ENCODE measurements at regions not wholly inside any gene's neighbourhood (a gene's known extent, or its start where the extent isn't known, plus 50 kb on each side); places are given as distances from the start of the nearest gene placed in this dataset.

- H3K27ac ChIP-seq, result no peak overlapping the region
- no peak overlapping the region for H3K4me3 ChIP-seq (ENCODE audit: low read depth in 1 of 2, low read length in 1 of 2)
- TF ChIP-seq, protein P1, sequence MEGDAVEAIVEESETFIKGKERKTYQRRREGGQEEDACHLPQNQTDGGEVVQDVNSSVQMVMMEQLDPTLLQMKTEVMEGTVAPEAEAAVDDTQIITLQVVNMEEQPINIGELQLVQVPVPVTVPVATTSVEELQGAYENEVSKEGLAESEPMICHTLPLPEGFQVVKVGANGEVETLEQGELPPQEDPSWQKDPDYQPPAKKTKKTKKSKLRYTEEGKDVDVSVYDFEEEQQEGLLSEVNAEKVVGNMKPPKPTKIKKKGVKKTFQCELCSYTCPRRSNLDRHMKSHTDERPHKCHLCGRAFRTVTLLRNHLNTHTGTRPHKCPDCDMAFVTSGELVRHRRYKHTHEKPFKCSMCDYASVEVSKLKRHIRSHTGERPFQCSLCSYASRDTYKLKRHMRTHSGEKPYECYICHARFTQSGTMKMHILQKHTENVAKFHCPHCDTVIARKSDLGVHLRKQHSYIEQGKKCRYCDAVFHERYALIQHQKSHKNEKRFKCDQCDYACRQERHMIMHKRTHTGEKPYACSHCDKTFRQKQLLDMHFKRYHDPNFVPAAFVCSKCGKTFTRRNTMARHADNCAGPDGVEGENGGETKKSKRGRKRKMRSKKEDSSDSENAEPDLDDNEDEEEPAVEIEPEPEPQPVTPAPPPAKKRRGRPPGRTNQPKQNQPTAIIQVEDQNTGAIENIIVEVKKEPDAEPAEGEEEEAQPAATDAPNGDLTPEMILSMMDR (IDR thresholded peaks at IDR 0.05), result no peak
- no peaks in the 10 kb centered on the region for H3K9me3 ChIP-seq
- no peaks in the 10 kb centered on the region for H3K36me3 ChIP-seq
- H3K27me3 ChIP-seq, result peaks cover 34% of the 10 kb centered on the region
- no peaks in the 10 kb centered on the region for H3K4me1 ChIP-seq (ENCODE audit: control insufficient read depth in 1 of 2, insufficient read depth in 1 of 2, low read depth in 1 of 2, low read length in 1 of 2)
These were observed 107.9 kb upstream of the FRMD4A start for GRCh38 chr10:14438576-14438975.

GRCh38 chr10:14438057-14438456, 107.3 kb upstream of the FRMD4A start:
- TF ChIP-seq, protein P1 (IDR thresholded peaks at IDR 0.05), result no peak
- Histone ChIP-seq H3K27ac (no peak overlapping the region), H3K27me3 (peaks cover 34% of the 10 kb centered on the region), H3K4me3 (ENCODE audit: low read depth in 1 of 2, low read length in 1 of 2) (no peak overlapping the region), H3K36me3 (no peaks in the 10 kb centered on the region), H3K9me3 (no peaks in the 10 kb centered on the region), H3K4me1 (ENCODE audit: control insufficient read depth in 1 of 2, insufficient read depth in 1 of 2, low read depth in 1 of 2, low read length in 1 of 2) (no peaks in the 10 kb centered on the region)

DNA sequence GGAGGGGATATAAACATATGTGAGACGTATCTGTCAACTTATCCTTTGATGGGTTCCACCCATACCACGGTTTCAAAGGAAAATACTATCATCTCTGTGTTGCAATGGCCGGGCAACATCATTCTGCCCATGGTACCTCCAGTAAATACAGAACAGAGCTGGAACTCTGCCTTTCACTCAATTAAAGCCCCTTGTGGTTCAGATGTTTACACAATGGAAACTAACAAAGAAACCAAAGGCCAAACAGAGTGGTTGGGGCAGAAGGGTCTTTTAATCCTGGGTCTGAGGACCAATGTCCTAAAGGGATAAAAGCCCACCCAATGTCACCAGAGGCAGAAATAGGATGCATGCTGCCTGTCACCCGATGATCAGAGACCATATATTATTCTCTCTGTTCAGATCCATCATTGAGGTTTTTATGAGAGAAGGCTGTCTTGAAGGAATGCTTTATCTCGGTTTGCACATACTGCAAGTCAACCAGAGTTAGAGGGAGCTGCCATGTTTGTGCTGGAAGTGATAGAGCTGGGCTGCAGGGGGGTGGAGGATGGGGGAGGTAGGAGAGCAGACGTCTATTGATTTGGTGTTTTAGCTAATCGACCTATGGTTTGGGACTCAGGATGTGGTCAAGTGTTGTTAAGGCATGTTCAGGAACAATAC, 105.4 kb upstream of the FRMD4A start:
- TF ChIP-seq, protein P1 (IDR thresholded peaks at IDR 0.05), result no peak
- Histone ChIP-seq H3K4me3 (ENCODE audit: low read depth in 1 of 2, low read length in 1 of 2) (no peak overlapping the region), H3K27me3 (peaks cover 35% of the 10 kb centered on the region), H3K4me1 (ENCODE audit: control insufficient read depth in 1 of 2, insufficient read depth in 1 of 2, low read depth in 1 of 2, low read length in 1 of 2) (no peaks in the 10 kb centered on the region), H3K9me3 (no peaks in the 10 kb centered on the region), H3K36me3 (no peaks in the 10 kb centered on the region), H3K27ac (no peak overlapping the region)

- TF ChIP-seq, protein P1 (IDR thresholded peaks at IDR 0.05), result no peak
- H3K4me1 ChIP-seq (ENCODE audit: control insufficient read depth in 1 of 2, insufficient read depth in 1 of 2, low read depth in 1 of 2, low read length in 1 of 2), result no peaks in the 10 kb centered on the region
- no peak overlapping the region for H3K4me3 ChIP-seq (ENCODE audit: low read depth in 1 of 2, low read length in 1 of 2)
- no peaks in the 10 kb centered on the region for H3K9me3 ChIP-seq
- H3K27ac ChIP-seq, result no peak overlapping the region
- H3K36me3 ChIP-seq, result no peaks in the 10 kb centered on the region
- H3K27me3 ChIP-seq, result peaks cover 39% of the 10 kb centered on the region
These were observed 102.4 kb upstream of the FRMD4A start for GRCh38 chr10:14433147-14433546.

DNA sequence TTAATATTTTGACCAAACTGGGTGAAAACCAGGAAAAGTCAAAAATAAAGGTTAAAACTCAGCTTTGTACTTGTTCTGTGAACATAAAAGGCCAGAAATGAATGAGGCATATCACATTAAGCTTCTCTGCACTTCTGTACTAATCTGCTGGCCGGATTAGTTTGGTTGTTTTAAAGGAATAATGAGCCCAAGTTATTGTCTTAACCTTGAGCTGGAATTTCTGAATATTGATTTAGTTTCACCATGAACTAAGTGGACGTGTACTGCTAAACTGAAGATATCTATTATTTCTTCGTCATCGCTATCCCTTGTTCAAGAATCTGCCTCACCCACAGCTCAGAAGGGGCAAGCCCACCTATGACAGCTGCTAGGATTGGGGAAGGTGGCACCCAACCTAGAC, 101.1 kb upstream of the FRMD4A start:
- H3K27me3 ChIP-seq, result peaks cover 48% of the 10 kb centered on the region
- no peaks in the 10 kb centered on the region for H3K4me1 ChIP-seq (ENCODE audit: control insufficient read depth in 1 of 2, insufficient read depth in 1 of 2, low read depth in 1 of 2, low read length in 1 of 2)
- H3K27ac ChIP-seq, result no peak overlapping the region
- H3K36me3 ChIP-seq, result no peaks in the 10 kb centered on the region
- H3K4me3 ChIP-seq (ENCODE audit: low read depth in 1 of 2, low read length in 1 of 2), result no peak overlapping the region
- no peaks in the 10 kb centered on the region for H3K9me3 ChIP-seq
- TF ChIP-seq, protein P1 (IDR thresholded peaks at IDR 0.05), result no peak

Data from neutrophil (primary cell).